ENCODE measurements at regions not wholly inside any gene's neighbourhood (a gene's known extent, or its start where the extent isn't known, plus 50 kb on each side); places are given as distances from the start of the nearest gene placed in this dataset.

- H3K4me1 ChIP-seq (replicated peaks): no peaks in the 10 kb centered on the region
- H3K36me3 ChIP-seq: no peaks in the 10 kb centered on the region
- no peak overlapping the region for H3K4me3 ChIP-seq
- no peak for TF ChIP-seq CTCF (IDR thresholded peaks at IDR 0.05)
- TF ChIP-seq POLR2AphosphoS5 (IDR thresholded peaks at IDR 0.05): no peak
- TF ChIP-seq POLR2A (IDR thresholded peaks at IDR 0.05): no peak
- no peak overlapping the region for H3K27ac ChIP-seq
- no peaks in the 10 kb centered on the region for H3K9me3 ChIP-seq
- WGBS: 65% methylated on average over 14 of the region's 14 CpGs
- no peak for DNase-seq (ENCODE audit: low spot score)
- intact Hi-C loops (cut with DNase I): no loop called here
- no peaks in the 10 kb centered on the region for H3K27me3 ChIP-seq (replicated peaks; ENCODE audit: insufficient read depth)
These were observed 53.7 kb upstream of the MEF2A start for GRCh38 chr15:99511866-99512661.

GRCh38 chr15:99514306-99514705, 51.5 kb upstream of the MEF2A start:
- no peak for DNase-seq (ENCODE audit: low spot score)
- no peak for TF ChIP-seq POLR2AphosphoS5 (IDR thresholded peaks at IDR 0.05)
- no peak for TF ChIP-seq CTCF (IDR thresholded peaks at IDR 0.05)
- TF ChIP-seq POLR2A (IDR thresholded peaks at IDR 0.05): no peak
- no peak overlapping the region for H3K4me3 ChIP-seq
- no peak overlapping the region for H3K27ac ChIP-seq
- intact Hi-C loops (cut with DNase I): no loop called here
- no peaks in the 10 kb centered on the region for H3K9me3 ChIP-seq
- WGBS: 91% methylated on average over 5 of the region's 5 CpGs
- no peaks in the 10 kb centered on the region for H3K27me3 ChIP-seq (replicated peaks; ENCODE audit: insufficient read depth)
- H3K4me1 ChIP-seq (replicated peaks): no peaks in the 10 kb centered on the region
- H3K36me3 ChIP-seq: no peaks in the 10 kb centered on the region
